Peyer's patch (tissue), 4 donors: ENCODE measurements at regions not wholly inside any gene's neighbourhood (a gene's known extent, or its start where the extent isn't known, plus 50 kb on each side); places are given as distances from the start of the nearest gene placed in this dataset.

ENCODE experiments used
- CTCF ChIP-seq, 6 experiments: fragments of 450-650 bp in 4 of 6; fragments of 200-600 bp in 2 of 6; sonication (generic) in 1 of 6; IDR thresholded peaks; one replicate each; pipeline ENCODE4 v1.5.1; 2017 to 2019; ENCODE audit warnings: antibody characterized with exemption in 6 of 6, mild to moderate bottlenecking in 3 of 6, moderate library complexity in 1 of 6
- POLR2A ChIP-seq, 2 donors: fragments of 450-650 bp; IDR thresholded peaks; one replicate each; pipeline ENCODE4 v1.5.1; 2017; ENCODE audit warnings: antibody characterized with exemption in 2 of 2, mild to moderate bottlenecking in 2 of 2, moderate library complexity in 2 of 2

GRCh38 chr18:8983195-8983594 is 119.3 kb upstream of the NDUFV2 start:
- no peak for TF ChIP-seq CTCF (IDR thresholded peaks at IDR 0.05)
- TF ChIP-seq POLR2A (IDR thresholded peaks at IDR 0.05), result no peak
